Stomach (tissue), 8 donors: ENCODE measurements at regions not wholly inside any gene's neighbourhood (a gene's known extent, or its start where the extent isn't known, plus 50 kb on each side); places are given as distances from the start of the nearest gene placed in this dataset.

Experiments used
- DNase-seq, 2 donors: peaks; one replicate each; pipeline versions ENCODE4 v3.0.0 to v3.0.0-alpha.2; 2013 to 2019
- H3K27ac ChIP-seq, 5 donors: fragments of 200-600 bp in 4 of 5; sonication (generic) in 4 of 5; one replicate each; pipeline ENCODE4 v1.5.1; 2013 to 2019; ENCODE audit warnings: mild to moderate bottlenecking in 1 of 5, moderate library complexity in 1 of 5
- H3K27me3 ChIP-seq, 3 donors: fragments of 200-600 bp; sonication (generic); one replicate each; pipeline ENCODE4 v1.5.1; 2017 to 2019; ENCODE audit warnings: mixed run types in 1 of 3
- H3K36me3 ChIP-seq, 4 donors: fragments of 200-600 bp; sonication (generic); 1 replicate in 3 of 4; 2 replicates in 1 of 4; pipeline ENCODE4 v1.5.1; 2016 to 2019
- H3K4me1 ChIP-seq, 4 donors: fragments of 200-600 bp; sonication (generic); one replicate each; pipeline ENCODE4 v1.5.1; 2016 to 2019
- H3K4me3 ChIP-seq, 4 donors: fragments of 200-600 bp; sonication (generic) in 3 of 4; one replicate each; pipeline ENCODE4 v1.5.1; 2016 to 2019; ENCODE audit warnings: mild to moderate bottlenecking in 1 of 4
- H3K9me3 ChIP-seq, 4 donors: fragments of 200-600 bp; sonication (generic); one replicate each; pipeline ENCODE4 v1.5.1; 2016 to 2019
- EP300 ChIP-seq: sonication (generic); formaldehyde crosslinking; IDR thresholded peaks from one replicate; pipeline ENCODE4 v1.6.1; 2017; ENCODE audit warnings: antibody characterized with exemption
- POLR2A ChIP-seq, 4 donors: fragments of 450-650 bp; IDR thresholded peaks; one replicate each; pipeline ENCODE4 v1.6.1; 2016; ENCODE audit warnings: antibody characterized with exemption in 4 of 4, control low read depth in 2 of 4, mild to moderate bottlenecking in 1 of 4, moderate library complexity in 1 of 4
- POLR2AphosphoS5 ChIP-seq, 3 donors: sonication (generic); formaldehyde crosslinking; IDR thresholded peaks; one replicate each; pipeline ENCODE4 v1.6.1; 2016; ENCODE audit warnings: antibody characterized with exemption in 3 of 3
- whole genome bisulfite sequencing, 5 donors: extraction: QIAGEN DNeasy Blood & Tissue Kit in 3 of 5; methylation state at CpG; one replicate each; pipeline versions ENCODE4 v1.1.5 to v1.1.7; 2013 to 2018; 5-methylcytosine and 5-hydroxymethylcytosine counted together
- intact Hi-C: fragments of 100-400 bp; cut with DNase I; formaldehyde crosslinking; loops from one replicate; pipeline ENCODE4 v1.15.1; 2023; ENCODE audit warnings: low total_unique reads
- TF ChIP-seq, protein P1 (sequence below), 7 experiments: fragments of 450-650 bp in 4 of 7; fragments of 200-600 bp in 3 of 7; sonication (generic) in 3 of 7; IDR thresholded peaks; one replicate each; pipeline ENCODE4 v1.5.1; 2016 to 2019; ENCODE audit warnings: antibody characterized with exemption in 7 of 7, control low read depth in 2 of 7, mild to moderate bottlenecking in 1 of 7
- donor health status: healthy with polysubstance abuse.
- donor health status: Bipolar disorder and iron deficiency.
- donor health status: healthy.

DNA sequence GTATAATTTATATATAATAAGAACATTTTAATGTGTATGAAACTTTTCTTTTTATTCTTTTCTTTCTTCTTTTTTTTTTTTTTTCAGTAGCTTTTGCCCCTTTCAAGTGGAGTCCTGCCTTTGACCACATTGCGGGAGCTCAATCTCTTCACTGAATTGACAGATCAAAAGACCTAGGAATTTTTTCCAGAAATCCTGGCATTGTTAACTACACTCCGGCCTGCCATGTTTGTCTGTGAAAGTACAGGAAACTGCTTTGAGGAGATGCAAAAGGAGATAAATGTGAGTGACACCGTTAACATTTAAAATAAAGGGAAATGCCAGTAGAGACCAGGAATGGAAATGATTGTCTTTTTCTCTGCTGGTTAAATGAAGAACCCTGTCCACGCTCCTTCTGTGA, 159.3 kb upstream of the VCX3A start:
- H3K27me3 ChIP-seq = no peaks in the 10 kb centered on the region

DNA sequence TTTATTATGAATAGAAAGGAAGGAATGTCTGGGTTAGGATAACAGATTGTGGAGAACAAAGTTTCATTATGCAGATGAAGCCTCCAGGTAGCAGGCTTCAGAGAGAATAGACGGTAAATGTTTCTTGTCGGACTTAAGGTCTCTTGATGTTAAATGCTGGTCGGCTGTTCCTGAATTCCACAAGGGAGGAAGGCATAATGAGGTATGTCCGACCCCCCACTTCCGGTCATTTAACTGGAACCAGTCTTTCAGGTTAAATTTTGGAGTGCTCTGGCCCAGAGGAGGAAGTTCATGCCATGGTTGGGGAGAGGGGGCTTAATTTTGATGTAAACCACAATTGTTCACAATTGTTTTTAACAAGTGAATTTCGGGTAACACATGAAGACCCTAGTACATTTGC, 158.1 kb upstream of the VCX3A start:
- Histone ChIP-seq H3K9me3 (peaks cover 0 to 9% (median 0%) of the 10 kb centered on the region in 4 donors), H3K4me1 (no peaks in the 10 kb centered on the region), H3K4me3 (no peak overlapping the region), H3K36me3 (no peaks in the 10 kb centered on the region), H3K27ac (no peak overlapping the region), H3K27me3 (no peaks in the 10 kb centered on the region)
- intact Hi-C loops = no loop called here
- no peak for DNase-seq
- 66 to 79% (median 73%) methylated on average over 6 of the region's 6 CpGs for WGBS, 5 donors
- TF ChIP-seq POLR2AphosphoS5 (IDR thresholded peaks at IDR 0.05) (no peak), EP300 (no peak), POLR2A (IDR thresholded peaks at IDR 0.05) (no peak)
- TF ChIP-seq, protein P1, sequence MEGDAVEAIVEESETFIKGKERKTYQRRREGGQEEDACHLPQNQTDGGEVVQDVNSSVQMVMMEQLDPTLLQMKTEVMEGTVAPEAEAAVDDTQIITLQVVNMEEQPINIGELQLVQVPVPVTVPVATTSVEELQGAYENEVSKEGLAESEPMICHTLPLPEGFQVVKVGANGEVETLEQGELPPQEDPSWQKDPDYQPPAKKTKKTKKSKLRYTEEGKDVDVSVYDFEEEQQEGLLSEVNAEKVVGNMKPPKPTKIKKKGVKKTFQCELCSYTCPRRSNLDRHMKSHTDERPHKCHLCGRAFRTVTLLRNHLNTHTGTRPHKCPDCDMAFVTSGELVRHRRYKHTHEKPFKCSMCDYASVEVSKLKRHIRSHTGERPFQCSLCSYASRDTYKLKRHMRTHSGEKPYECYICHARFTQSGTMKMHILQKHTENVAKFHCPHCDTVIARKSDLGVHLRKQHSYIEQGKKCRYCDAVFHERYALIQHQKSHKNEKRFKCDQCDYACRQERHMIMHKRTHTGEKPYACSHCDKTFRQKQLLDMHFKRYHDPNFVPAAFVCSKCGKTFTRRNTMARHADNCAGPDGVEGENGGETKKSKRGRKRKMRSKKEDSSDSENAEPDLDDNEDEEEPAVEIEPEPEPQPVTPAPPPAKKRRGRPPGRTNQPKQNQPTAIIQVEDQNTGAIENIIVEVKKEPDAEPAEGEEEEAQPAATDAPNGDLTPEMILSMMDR (IDR thresholded peaks at IDR 0.05) = no peak

More for the DNA sequence above, 159.3 kb upstream of the VCX3A start:
- H3K27ac ChIP-seq = no peak overlapping the region
- intact Hi-C loops = no loop called here
- WGBS, 5 donors = 58 to 68% (median 61%) methylated on average over 4 of the region's 4 CpGs
- peaks cover 0 to 7% (median 0%) of the 10 kb centered on the region in 4 donors for H3K9me3 ChIP-seq
- no peak overlapping the region for H3K4me3 ChIP-seq
- no peaks in the 10 kb centered on the region for H3K36me3 ChIP-seq
- DNase-seq = no peak
- TF ChIP-seq EP300 (no peak), POLR2AphosphoS5 (IDR thresholded peaks at IDR 0.05) (no peak), POLR2A (IDR thresholded peaks at IDR 0.05) (no peak)
- TF ChIP-seq, protein P1 (IDR thresholded peaks at IDR 0.05) = no peak
- no peaks in the 10 kb centered on the region for H3K4me1 ChIP-seq

DNA sequence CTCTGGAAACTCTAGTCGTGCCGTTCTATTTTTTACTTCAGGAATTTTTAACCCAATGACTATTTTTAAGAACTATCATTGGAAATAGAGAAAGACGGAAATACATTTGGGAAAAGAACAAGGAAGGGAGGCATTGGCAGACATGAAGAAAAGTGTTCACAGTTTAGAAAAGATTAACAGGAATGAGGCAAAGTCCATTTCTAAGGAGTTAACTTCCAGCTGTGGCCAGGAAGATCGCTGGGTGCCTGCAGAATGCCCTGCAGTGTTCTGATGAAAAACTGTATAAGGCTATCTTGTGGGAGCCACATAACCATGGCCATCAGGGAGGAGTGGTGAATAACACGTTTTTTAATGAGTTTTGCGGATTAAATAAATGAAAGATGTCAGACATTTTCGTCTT, 150.6 kb upstream of the VCX3A start:
- no peaks in the 10 kb centered on the region for H3K36me3 ChIP-seq
- H3K9me3 ChIP-seq = peaks cover 0 to 6% (median 0%) of the 10 kb centered on the region in 4 donors
- WGBS, 5 donors = 38 to 57% (median 46%) methylated on average over 7 of the region's 7 CpGs
- TF ChIP-seq POLR2A (IDR thresholded peaks at IDR 0.05) = no peak
- intact Hi-C loops = no loop called here
- H3K27me3 ChIP-seq = no peaks in the 10 kb centered on the region
- H3K4me3 ChIP-seq = no peak overlapping the region
- H3K4me1 ChIP-seq = no peaks in the 10 kb centered on the region
- no peak for DNase-seq
- H3K27ac ChIP-seq = no peak overlapping the region

DNA sequence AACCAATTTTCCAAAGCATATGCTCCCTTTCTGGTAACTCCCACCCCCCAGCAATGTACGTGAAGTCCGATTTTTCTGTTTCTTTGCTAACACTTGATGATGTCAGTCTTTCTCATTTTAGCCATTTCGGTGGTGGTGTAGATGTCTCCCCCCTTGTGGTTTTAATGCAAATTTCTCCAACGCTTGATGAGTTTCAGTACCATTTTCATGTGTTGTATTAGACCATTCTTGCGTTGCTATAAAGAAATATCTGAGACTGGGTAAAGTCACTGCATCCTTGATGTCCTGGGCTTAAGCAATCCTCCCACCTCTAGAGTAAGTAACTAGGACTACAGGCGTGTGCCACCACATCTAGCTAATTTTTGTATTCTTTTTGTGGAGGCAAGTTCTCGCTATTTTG, 148.4 kb upstream of the VCX3A start:
- TF ChIP-seq, protein P1 (IDR thresholded peaks at IDR 0.05) = no peak
- TF ChIP-seq POLR2A (IDR thresholded peaks at IDR 0.05) (no peak), POLR2AphosphoS5 (IDR thresholded peaks at IDR 0.05) (no peak), EP300 (no peak)
- H3K27me3 ChIP-seq = no peaks in the 10 kb centered on the region
- 90 to 98% (median 92%) methylated on average over 7 of the region's 7 CpGs for WGBS, 5 donors

DNA sequence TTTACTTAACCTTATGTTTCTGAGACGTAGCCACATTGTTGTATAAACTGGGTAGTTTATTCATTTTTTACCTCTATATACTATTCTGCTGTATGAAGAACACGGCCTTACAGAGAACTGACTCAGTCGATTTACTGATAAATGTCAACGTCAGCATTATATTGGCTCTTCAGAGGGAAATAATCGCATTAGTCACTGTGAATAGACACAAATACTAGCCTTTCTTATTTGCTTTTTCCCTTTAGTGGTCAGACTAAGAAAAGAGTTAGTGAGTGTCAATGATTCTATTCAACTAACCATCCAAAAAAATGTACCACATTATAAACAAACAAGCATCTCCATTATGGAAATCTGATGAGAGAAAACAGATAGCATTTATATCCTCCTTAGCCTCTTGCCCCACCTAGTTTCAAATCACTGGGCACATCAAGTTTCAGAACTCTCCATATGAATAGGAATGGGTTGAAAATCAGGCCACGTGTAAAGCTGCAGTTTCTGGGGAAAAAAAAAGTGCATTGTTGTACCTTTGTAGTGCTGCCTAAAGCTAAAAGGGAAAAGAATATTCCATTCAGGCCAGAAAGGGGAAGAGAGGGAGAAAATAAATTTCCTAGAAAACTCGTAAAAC, 146.7 kb upstream of the VCX3A start:
- no peaks in the 10 kb centered on the region for H3K36me3 ChIP-seq
- intact Hi-C loops = no loop called here
- no peak overlapping the region for H3K27ac ChIP-seq
- peaks cover 0 to 14% (median 0%) of the 10 kb centered on the region in 4 donors for H3K4me1 ChIP-seq
- DNase-seq = no peak
- H3K27me3 ChIP-seq = no peaks in the 10 kb centered on the region
- TF ChIP-seq POLR2AphosphoS5 (IDR thresholded peaks at IDR 0.05) (no peak), EP300 (no peak)
- TF ChIP-seq, protein P1 (IDR thresholded peaks at IDR 0.05) = no peak
- WGBS, 5 donors = 83 to 86% (median 84%) methylated on average over 7 of the region's 7 CpGs
- H3K9me3 ChIP-seq = no peaks in the 10 kb centered on the region
- no peak overlapping the region for H3K4me3 ChIP-seq

More for the DNA sequence above, 148.4 kb upstream of the VCX3A start:
- DNase-seq = no peak
- Histone ChIP-seq H3K9me3 (no peaks in the 10 kb centered on the region), H3K36me3 (no peaks in the 10 kb centered on the region), H3K4me3 (no peak overlapping the region), H3K27ac (no peak overlapping the region), H3K4me1 (peaks cover 0 to 3% (median 0%) of the 10 kb centered on the region in 4 donors)
- intact Hi-C loops = no loop called here
